GM18873 (cell line): ENCODE measurements at regions not wholly inside any gene's neighbourhood (a gene's known extent, or its start where the extent isn't known, plus 50 kb on each side); places are given as distances from the start of the nearest gene placed in this dataset.
"Not testable (repeated sequence)": the region's sequence is repeated elsewhere in the genome, so short reads cannot be mapped to it uniquely, and the experiment has no call there.

ENCODE experiments used
- ATAC-seq: cut with Tn5 transposase; IDR thresholded peaks from one replicate; pipeline ENCODE4 v1.9.1; 2021; ENCODE audit warnings: mild to moderate bottlenecking, moderate library complexity, moderate number of reproducible peaks; ENCODE audit not compliant: unreplicated experiment, low FRiP score

DNA sequence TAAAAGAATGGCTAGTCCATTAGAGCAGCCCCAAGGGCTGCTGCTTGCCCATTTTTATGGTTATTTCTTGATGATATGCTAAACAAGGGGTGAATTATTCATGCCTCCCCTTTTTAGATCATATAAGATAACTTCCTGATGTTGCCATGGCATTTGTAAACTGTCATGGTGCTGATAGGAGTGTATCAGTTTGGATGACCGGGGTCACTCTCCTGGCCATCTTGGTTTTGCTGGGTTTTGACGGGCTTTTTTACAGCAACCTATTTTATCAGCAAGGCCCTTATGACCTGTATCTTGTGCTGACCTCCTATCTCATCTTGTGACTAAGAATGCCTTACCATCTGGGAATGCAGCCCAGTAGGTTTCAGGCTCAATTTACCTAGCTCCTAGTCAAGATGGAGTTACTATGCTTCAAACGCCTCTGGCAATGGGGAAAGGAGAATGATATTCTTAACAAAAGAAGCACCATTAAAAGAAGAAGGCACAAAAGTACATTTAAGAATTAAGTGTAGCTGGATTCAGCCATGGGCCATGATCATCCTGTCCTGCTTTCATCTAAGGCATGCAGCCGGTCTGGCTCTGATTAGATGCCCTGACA is 1156.0 kb downstream of the PCDH9 start:
- ATAC-seq, result no peak

DNA sequence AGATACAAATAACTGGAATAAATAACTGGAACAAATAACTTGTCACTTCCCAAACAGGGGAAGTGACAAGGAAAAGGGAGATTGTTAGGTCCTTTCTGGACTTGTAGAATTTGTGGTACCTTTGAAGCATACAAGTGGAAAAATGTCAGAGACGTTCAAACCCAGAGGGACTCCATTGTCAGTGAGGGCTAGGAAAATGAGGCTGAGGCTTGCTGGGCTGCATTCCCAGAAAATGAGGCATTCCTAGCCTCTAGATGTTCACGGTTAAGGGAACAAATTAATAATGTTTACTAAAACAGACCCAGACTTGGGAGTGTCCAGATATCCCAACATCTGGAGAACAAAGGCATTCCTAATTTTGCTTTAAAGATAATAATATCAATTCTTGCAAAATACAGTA is 1158.0 kb downstream of the PCDH9 start:
- ATAC-seq, result not testable (repeated sequence)

DNA sequence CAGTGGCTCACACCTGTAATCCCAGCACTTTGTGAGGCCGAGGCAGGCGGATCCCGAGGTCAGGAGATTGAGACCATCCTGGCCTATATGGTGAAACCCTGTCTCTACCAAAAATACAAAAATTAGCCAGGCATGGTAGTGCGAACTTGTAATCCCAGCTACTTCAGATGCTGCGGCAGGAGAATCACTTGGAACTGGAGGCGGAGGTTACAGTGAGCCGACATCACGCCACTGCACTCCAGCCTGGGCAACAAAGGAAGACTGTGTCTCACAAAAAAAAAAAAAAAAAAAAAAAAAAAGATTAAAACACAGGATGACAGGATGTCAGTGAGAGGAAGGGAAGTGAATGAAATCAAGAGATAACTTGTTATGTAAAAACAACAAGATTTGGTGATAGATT is 1158.5 kb downstream of the PCDH9 start:
- no peak for ATAC-seq

DNA sequence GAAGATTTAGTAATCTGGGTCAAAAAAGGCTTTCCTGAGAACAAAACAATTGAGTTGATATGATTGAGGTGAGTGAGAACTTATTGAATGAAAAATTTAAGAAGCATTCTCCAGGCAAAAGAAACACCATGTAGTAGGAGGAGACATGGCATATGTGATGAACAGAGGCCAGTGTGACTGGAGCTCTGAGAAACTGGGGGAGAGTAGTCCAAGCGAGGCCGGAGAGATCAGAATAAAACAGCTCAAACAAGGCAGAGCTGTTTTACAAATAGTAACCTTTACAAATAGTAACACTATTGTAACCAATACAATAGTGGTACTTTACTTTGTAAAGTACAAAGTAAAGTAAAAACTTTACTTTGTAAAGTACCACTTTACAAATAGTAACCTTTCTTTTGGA is 1159.1 kb downstream of the PCDH9 start:
- no peak for ATAC-seq

DNA sequence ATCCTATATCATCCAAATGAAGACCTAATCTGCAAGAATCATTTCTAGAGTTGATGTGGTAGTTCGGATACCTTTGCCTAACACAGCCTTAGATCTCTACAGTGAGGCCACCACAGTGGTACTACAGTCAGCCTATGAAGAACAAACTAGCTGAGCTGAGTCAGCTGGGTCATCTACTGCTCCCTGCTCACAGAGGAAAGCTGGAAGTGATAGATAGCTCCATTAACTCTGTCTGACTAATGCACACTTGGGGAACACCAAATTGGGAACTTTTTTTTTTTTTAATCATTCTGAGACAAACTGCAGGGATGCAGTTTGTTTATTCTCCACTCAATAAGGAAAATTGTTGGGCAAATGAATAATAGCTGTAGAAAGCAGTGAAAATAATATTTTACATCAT is 1160.6 kb downstream of the PCDH9 start:
- no peak for ATAC-seq

DNA sequence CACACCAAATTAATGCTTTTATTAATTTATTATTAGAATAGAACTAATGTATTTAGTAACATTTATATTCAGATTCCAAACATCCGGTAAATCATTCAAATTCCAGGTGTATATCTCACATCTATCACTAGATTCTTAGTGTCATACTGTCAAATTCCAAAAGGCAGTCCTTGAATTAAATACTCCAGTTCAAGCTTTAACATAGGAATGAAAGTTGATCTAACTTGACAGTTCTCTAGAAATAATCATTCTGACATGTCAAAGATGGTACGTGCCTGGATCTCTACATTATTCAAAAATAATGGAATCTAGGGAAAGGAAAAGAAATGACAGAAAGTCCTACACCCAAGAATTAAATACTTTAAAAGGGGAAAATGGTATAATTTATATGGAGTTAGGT is 1161.5 kb downstream of the PCDH9 start:
- no peak for ATAC-seq

DNA sequence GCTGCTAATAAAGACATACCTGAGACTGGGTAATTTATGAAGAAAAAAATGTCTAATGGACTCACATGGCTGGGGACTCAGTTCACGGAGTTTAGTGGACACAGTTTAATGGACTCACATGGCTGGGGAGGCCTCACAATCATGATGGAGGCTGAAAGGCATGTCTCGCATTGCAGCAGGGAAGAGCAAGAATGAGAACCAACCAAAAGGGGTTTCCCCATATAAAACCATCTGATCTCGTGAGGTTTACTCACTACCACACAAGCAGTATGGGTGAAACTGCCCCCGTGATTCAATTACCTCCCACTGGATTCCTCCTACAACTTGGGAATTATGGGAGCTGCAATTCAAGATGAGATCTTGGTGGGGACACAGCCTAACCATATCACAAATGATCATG is 1181.2 kb downstream of the PCDH9 start:
- no peak for ATAC-seq

DNA sequence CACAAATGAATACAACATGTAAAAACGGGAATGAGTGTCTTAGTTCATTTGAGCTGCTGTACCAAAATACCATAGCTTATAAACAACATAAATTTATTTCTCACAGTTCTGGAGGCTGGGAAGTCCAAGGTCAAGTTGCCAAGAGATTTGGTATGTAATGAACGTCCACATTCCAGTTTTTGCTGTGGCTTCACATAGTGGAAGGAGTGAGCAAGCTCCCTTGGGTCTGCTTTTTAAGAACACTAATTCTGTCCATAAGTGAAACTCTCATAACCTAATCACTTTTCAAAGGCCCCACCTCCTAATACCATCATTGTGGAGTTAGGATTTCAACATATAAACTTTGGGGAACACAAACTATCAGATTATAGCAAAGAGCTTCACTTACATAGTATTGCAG is 1189.6 kb downstream of the PCDH9 start:
- no peak for ATAC-seq

DNA sequence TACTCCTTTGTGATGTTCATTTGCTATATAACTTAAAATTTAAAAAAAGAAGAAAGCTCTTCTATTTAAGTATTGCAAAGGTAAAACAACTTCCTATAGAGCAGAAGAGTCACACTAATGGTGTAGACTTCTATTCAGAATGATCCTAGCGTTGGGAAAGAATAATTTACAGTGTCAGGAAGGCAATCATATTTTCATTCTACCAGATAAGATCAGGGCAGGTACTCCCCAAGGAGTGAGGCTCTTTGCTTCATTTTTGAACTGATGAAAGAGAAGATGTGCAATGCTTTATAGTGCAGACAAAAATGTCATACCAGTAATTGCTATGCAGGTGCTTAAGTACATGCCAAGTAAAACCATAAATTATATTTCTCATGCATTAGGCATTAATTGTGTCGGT is 1193.0 kb downstream of the PCDH9 start:
- ATAC-seq, result no peak

DNA sequence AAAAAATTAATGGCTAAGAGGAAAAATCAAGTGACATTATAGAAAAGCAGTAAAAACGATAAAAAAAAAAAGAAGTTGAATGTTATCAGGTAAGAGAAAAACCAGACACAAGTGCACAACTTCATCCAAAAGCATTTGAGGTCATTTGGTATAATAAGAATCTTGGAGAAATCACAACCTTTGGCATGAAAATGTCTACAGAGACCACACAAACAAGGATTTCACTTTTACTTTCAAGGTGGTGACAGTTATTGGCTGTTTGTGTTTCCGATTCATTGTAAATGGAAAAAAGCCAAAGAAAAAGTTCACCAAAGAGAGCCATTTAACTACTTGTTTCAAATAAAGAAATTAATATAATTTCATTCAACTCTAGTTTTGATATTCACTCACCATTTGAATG is 1193.5 kb downstream of the PCDH9 start:
- ATAC-seq, result no peak

DNA sequence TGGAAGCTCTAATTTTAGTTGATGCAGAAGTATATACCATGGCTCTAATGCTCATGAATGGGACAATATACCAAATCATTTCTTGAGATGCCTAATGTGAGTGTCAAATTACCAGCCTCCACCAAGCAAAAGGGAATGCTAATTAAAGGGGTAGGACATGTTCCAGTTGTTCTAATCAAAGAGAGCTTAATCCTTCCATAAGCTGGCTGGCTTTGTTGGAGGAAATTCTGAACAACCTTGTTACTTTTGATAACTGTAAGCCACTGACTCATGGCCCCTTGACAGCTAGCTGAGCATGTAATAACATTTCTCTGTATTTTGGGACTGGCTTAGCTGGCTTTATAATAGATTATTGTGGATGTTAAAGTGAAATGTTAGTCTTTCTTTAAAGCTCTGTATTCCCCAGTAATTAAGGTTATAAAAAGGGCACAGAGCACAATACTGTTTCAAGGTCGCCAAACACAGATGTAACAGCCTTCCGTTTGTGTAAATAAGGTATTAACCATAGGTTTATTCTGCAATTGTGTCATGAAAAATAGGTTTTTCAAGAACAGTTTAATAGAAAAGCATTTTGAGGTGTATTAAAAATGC is 1194.0 kb downstream of the PCDH9 start:
- no peak for ATAC-seq

DNA sequence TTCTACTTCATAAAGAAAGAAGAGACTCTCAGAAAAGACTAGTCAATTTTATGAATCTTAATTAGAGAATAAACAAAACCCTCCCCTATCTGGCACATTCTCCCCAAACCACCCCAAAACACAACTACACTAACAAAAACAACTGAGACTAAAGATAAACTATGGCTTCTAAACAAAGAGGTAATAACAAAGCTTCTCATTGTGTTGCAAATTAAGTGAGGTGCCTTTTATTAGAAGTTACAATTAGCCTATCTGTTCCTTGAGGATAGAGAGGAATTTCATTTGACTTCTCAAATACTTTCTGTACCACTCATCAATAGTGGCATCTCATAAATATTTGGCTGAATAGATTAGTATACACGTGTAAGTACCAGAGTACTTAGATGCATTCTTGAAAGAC is 1196.2 kb downstream of the PCDH9 start:
- ATAC-seq, result no peak

DNA sequence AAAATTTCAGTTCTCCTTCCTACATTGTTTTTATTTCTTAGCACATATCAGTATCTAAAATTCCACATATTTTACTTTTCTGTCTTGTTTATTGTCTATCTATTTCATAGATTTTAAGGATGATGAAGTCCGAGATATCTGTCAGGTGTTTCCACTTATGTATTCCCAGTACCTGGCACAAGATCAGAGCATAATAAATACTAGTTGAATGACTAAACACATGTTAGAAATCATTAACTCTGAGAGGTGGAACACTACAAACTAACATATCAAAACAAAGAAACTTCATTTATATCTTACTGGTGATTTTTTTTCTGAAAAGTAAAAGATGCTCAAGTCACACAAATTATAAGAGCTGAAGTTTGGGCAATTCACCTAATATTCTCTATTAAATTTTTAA is 1208.3 kb downstream of the PCDH9 start:
- ATAC-seq, result no peak

DNA sequence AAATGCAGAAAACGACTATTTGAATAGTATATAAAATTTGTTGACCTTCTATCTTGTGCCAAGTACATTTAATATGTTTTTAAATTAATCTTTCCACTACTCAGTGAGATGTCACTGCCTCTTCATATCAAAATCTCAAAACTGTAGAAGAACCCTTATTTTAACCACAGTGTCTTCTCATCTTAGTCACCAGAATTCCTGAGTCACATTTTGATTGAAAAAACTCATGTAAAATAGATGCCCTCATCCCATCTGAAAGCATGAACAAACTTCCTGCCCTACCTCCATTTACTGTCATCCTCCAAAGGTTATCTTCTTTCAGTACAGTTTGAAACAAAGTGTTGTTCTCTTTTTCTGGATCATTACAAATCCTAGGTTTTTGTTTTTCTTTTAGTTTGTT is 1215.4 kb downstream of the PCDH9 start:
- no peak for ATAC-seq

DNA sequence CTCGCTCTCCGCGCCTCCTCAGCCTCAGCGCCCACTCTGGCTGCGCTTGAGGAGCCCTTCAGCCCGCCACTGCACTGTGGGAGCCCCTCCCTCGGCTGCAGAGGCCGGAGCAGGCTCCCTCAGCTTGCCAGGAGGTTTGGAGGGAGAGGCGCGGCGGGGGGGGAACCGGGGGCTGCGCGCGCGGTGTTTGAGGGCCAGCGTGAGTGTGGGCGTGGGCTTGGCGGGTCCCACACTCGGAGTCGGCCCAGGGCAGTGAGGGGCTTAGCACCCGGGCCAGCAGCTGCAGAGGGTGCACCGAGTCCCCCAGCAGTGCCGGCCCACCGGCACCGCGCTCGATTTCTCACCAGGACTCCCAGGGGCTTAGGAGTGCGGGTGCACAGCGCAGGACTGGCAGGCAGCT is 1220.9 kb downstream of the PCDH9 start:
- ATAC-seq, result no peak

DNA sequence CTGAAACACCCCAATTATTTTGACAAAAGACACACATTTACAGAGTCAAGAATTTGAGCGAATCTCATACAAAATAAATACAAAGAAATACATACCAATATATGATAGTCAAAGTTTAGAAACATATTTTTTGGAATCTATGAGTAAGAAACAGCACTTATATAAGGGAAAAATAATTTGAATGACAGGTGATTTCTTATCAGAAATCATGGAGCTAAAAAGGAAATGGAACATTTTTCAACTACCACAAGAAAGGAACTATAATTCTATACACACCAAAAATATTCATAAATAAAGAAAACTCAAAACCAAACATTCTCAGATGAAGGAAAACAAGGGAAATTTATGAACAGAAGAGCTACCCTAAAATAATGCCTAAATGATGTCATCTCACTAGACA is 1226.6 kb downstream of the PCDH9 start:
- no peak for ATAC-seq

DNA sequence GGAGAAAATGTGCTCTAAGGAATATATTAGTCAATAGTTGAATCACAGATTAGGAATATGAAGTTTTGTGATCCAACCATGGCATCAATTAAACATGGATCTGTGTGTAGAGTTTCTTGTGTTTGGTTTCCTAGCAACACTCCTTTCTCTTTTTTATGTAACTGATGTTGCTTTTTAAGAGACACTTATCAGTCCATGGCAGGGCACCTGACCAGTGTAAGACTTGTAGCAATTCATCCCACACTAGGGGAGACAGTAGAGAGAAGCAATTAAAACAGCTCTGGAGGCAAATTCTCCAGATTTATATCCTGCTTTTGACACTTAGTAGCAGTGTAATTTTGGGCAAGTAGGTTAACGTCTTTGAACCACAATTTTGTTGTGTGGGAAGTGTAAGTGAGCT is 1229.0 kb downstream of the PCDH9 start:
- no peak for ATAC-seq

DNA sequence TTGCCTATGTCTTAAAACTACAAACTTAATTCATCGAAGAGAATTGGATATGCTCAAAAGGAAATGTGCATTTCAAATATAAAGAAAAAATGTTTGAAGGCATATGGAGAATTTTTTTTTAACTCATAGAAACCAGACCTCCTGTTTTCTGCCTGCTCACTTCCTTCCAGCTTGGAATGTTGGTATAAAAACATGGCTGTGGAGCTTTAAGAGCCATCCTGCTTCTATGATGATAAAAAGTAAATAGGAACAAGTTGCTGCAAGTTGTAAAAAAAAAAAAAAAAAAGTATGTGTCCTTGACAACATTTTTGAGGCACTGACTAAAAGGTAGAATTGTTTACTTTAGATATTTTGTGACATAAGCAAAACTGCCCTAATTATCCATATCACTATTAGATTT is 1230.7 kb downstream of the PCDH9 start:
- no peak for ATAC-seq

DNA sequence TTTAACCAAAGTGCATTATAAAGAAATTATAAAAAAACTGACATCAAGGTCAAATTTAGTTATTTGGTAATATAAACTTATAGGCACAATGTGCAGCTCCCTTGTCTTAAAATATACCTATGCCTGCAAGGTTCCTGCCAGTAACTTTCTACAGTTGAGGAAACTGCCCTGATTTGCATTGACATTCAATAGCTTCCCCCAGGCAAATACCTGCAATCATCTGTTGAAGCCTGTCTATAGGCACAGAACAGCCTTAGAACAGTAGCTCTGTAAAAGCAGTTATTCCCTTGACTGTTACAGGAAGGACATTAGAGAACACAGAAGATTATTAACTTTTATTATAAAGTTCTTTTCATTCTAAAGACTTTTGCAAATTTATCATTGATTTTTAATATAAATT is 1239.5 kb downstream of the PCDH9 start:
- ATAC-seq, result no peak

DNA sequence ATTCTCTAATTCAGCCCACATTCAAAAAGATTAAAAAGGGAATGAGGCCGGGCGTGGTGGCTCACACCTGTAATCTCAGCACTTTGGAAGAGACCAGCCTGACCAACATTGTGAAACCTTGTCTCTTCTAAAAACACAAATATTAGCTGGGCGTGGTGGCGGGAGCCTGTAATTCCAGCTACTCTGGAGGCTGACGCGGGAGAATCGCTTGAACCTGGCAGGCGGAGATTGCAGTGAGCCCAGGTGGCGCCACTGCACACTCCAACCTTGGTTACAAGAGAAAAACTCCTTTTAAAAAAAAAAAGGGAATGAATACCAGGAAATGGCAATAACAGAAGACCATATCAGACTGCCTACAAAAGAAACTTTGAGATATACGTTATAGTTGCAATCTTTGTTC is 1244.5 kb downstream of the PCDH9 start:
- no peak for ATAC-seq

DNA sequence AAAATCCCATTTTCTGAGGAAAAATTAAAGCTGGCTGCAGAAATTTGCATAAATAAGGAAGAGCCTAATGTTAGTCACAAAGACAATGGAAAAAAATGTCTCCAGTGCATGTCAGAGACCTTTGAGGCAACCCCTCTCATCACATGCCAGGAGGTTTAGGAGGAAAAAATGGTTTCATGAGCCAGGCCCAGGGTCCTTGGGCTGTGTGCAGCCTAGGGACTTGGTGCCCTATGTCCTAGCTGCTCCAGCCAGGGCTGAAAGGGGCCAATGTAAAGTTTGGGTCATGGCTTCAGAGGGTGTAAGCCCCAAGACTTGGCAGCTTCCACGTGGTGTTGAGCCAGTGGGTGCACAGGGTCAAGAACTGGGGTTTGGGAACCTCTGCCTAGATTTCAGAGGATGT is 1252.6 kb downstream of the PCDH9 start:
- ATAC-seq, result no peak

DNA sequence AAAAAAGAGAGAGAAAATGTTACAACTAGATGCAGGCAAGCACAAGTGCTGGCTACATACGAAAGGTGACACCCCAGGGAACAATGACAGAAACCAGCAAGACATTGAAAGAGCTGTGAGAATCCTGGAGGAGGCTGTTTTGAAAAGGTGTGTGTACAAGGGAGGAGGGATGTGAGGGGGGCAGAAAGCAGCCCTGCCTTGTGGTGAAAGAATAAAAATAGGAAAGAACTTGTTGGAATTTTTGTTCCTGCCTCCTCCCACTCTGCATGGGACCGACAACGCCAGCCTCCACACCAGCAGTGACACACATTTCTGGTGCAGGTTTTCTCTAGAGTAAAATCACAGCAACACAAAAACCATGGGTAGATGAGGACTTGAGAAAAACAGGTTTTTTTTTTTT is 1258.6 kb downstream of the PCDH9 start:
- no peak for ATAC-seq

DNA sequence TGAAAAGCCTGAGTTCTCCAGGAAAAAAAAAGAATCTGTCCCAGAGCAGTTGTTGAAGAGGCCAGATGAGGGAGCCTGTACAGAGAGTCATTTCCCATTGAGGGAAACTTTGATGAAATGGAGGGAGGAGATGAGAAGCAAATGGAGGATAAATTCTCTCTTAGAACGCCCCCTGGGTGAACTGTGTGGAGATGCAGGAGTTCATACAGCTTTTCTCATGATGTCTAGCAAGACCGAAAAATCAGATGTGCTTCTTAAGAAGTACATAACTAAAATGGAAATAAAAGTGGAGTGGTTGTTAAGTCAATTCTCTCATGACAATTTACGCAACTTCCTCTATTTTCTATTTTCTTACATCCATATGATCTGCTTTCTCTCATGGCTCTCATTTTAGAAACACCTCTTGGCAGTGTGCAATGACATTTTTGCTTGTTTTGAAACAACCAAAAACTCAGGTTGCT is 1263.1 kb downstream of the PCDH9 start:
- ATAC-seq, result no peak
